Central memory CD8-positive, alpha-beta T cell (primary cell): ENCODE measurements at regions not wholly inside any gene's neighbourhood (a gene's known extent, or its start where the extent isn't known, plus 50 kb on each side); places are given as distances from the start of the nearest gene placed in this dataset.

Experiments
- ATAC-seq: fragments of 150-1000 bp; cut with Tn5 transposase; replicated peaks from 2 replicates; pipeline ENCODE4 v1.10.0; 2022; ENCODE audit warnings: mild to moderate bottlenecking, moderate FRiP score, moderate number of reproducible peaks; ENCODE audit not compliant: poor library complexity, severe bottlenecking; ENCODE audit errors: extremely low read depth
- DNase-seq, 2 donors: peaks; one replicate each; pipeline ENCODE4 v3.0.0; 2021; ENCODE audit warnings: low spot score in 2 of 2
- H3K27ac Mint-ChIP-seq: one replicate; pipeline ENCODE4 v1.8.0; 2022; ENCODE audit warnings: low read depth, mild to moderate bottlenecking, moderate library complexity, mixed read lengths
- H3K27me3 Mint-ChIP-seq: one replicate; pipeline ENCODE4 v1.8.0; 2022; ENCODE audit warnings: mixed read lengths
- H3K36me3 Mint-ChIP-seq: one replicate; pipeline ENCODE4 v1.8.0; 2022; ENCODE audit warnings: mild to moderate bottlenecking, moderate library complexity, mixed read lengths; ENCODE audit not compliant: insufficient read depth
- H3K4me1 Mint-ChIP-seq: one replicate; pipeline ENCODE4 v1.8.0; 2022; ENCODE audit warnings: mixed read lengths
- H3K4me3 Mint-ChIP-seq: one replicate; pipeline ENCODE4 v1.8.0; 2022; ENCODE audit warnings: mild to moderate bottlenecking, moderate library complexity, mixed read lengths
- H3K9me3 Mint-ChIP-seq: one replicate; pipeline ENCODE4 v1.8.0; 2022; ENCODE audit warnings: mixed read lengths

DNA sequence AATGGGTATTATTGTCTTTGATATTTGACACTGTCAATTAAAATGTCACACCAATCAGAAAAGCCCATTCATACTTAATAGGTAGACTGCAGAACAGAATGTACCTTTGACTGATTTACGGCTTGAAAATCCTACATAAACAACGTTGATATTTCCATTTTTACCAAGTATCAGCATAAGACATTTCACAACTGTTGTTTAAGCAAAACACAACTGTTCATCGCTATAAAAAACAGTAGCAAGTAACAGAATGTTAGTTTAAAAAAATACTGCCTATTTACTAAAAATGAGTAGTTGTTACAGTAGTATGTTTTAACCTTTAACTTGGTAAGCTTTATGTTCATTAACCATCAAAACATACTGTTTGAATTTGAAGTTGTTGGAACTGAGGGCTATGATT lies 1096.6 kb downstream of the PCDH17 start:
- H3K27ac Mint-ChIP-seq, result no peak overlapping the region
- no peak overlapping the region for H3K4me3 Mint-ChIP-seq
- no peaks in the 10 kb centered on the region for H3K4me1 Mint-ChIP-seq
- DNase-seq, result no peak
- no peaks in the 10 kb centered on the region for H3K36me3 Mint-ChIP-seq
- no peaks in the 10 kb centered on the region for H3K27me3 Mint-ChIP-seq
- H3K9me3 Mint-ChIP-seq, result peaks cover 16% of the 10 kb centered on the region
- no peak for ATAC-seq

DNA sequence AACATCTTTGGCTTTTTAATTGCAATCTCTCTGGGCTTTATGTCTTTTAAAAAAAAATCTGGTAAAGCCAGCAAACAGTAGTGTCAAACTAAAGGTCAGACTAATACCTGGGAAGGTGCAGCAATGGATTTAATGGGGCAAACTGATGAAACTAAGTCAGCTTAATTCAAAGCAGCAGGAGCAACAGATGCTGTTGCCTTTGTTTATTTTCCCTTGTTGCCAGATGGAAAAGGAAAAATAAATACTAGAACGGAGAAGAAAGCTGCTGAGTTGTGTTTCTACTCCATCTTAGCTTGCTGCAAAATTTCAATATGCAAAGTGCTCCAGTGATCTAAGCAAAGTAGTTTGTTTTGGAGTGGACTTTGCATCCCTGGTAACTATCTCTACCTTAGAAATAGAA lies 1097.8 kb downstream of the PCDH17 start:
- Mint-ChIP-seq H3K4me3 (no peak overlapping the region), H3K27ac (no peak overlapping the region), H3K36me3 (no peaks in the 10 kb centered on the region), H3K9me3 (peaks cover 16% of the 10 kb centered on the region), H3K4me1 (no peaks in the 10 kb centered on the region), H3K27me3 (no peaks in the 10 kb centered on the region)
- ATAC-seq (no peak), DNase-seq (no peak)

DNA sequence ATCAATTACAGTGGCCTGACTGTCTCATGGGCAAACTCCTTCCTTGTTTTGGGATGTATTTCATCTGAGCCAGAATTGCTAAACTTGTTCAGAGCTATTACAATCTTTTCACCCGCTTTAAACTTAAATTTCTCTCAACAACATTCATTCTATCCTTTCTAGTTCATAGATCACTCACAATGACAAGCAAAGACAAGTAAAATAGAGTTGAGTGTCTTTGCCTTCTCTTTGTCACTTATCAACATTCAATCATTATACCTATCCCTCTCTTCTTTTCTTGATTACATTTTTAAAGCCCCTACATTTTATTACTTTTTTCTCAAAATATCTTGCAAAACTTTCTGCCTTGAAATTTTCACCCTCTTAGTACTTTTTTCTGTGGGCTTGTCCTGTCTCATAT lies 1113.1 kb downstream of the PCDH17 start:
- Mint-ChIP-seq H3K4me1 (no peaks in the 10 kb centered on the region), H3K9me3 (peaks cover 30% of the 10 kb centered on the region), H3K27me3 (no peaks in the 10 kb centered on the region), H3K36me3 (peaks cover 3% of the 10 kb centered on the region), H3K27ac (no peak overlapping the region), H3K4me3 (no peak overlapping the region)
- no peak for ATAC-seq
- DNase-seq, result no peak

DNA sequence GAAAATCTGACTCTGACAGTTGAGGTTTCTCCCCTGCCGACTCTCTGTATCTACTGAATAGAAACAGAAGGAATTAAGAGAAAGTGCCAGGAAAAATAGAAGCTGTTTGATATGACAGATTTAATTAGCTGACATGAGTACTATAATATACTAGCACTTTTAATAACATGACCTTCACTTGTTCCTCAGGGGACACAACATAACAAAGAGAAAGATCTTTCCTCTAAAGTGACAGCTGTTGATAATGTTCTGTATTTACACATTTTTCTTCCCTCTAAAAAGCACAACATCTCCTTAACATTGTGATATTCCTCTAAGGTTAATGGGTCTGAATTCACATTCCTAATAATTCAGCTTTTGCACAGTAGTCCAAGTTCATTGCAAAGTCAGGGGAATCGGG lies 1136.0 kb downstream of the PCDH17 start:
- DNase-seq (no peak), ATAC-seq (no peak)
- H3K27ac Mint-ChIP-seq, result no peak overlapping the region
- H3K9me3 Mint-ChIP-seq, result peaks cover 7% of the 10 kb centered on the region
- H3K4me3 Mint-ChIP-seq, result no peak overlapping the region
- H3K4me1 Mint-ChIP-seq, result no peaks in the 10 kb centered on the region
- H3K36me3 Mint-ChIP-seq, result no peaks in the 10 kb centered on the region
- H3K27me3 Mint-ChIP-seq, result no peaks in the 10 kb centered on the region

DNA sequence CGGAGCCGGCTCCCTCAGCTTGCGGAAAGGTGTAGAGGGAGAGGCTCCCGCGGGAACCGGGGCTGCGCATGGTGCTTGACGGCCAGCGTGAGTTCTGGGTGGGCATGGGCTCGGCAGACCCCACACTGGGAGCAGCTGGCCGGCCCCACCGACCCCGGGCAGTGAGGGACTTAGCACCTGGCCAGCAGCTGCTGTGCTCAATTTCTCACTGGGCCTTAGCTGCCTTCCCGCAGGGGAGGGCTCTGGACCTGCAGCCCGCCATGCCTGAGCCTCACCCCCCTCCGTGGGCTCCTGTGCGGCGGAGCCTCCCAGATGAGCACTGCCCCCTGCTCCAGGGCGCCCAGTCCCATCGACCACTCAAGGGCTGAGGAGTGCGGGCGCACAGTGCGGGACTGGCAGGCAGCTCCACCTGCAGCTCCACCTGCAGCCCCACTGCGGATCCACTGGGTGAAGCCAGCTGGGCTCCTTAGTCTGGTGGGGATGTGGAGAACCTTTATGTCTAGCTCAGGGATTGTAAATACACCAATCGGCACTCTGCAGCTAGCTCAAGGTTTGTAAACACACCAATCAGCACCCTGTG lies 1141.8 kb downstream of the PCDH17 start:
- ATAC-seq (no peak), DNase-seq (no peak)
- H3K27me3 Mint-ChIP-seq, result no peaks in the 10 kb centered on the region
- H3K27ac Mint-ChIP-seq, result no peak overlapping the region
- H3K4me1 Mint-ChIP-seq, result no peaks in the 10 kb centered on the region
- peaks cover 6% of the 10 kb centered on the region for H3K9me3 Mint-ChIP-seq
- H3K36me3 Mint-ChIP-seq, result no peaks in the 10 kb centered on the region
- H3K4me3 Mint-ChIP-seq, result no peak overlapping the region

DNA sequence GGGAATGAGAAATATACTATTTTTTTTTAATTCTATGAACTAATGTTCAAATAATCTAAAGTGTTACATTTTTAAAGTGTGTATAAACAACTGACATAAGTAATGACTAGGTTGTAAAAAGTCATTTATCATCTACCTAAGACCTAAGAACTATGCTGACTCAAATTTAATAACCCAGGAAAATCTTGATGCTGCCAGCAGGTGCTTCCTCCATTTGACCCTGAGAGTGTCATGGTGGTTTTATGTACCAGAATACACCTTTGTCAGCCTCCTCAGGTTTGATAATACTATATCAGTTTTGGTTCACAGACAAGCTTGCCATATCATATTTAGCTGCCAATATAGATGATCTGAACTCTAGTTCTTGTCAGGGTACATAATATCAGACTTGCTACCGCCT lies 1151.2 kb downstream of the PCDH17 start:
- DNase-seq, result no peak
- H3K27me3 Mint-ChIP-seq, result no peaks in the 10 kb centered on the region
- ATAC-seq, result no peak
- no peaks in the 10 kb centered on the region for H3K4me1 Mint-ChIP-seq
- peaks cover 11% of the 10 kb centered on the region for H3K9me3 Mint-ChIP-seq
- peaks cover 2% of the 10 kb centered on the region for H3K36me3 Mint-ChIP-seq
- no peak overlapping the region for H3K4me3 Mint-ChIP-seq
- H3K27ac Mint-ChIP-seq, result no peak overlapping the region

DNA sequence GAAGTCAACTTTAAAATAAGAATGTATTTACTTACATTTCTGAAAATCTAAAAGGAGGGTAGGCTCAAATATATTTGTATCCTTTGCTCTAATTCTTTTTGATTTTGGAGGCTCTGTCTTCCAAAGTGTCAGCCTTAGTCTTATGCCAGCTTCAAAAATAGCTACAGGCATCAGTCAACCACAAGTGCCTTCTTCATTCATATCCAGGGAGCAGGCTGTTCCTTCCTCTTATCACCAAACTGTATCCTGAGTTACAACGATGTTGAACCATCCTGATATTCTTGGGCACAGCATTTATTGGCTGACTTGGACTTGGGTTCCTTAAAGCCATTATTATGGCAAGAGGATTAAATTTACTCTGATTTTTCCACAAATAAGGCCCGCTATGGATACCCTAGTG lies 1161.3 kb downstream of the PCDH17 start:
- no peaks in the 10 kb centered on the region for H3K4me1 Mint-ChIP-seq
- no peaks in the 10 kb centered on the region for H3K27me3 Mint-ChIP-seq

DNA sequence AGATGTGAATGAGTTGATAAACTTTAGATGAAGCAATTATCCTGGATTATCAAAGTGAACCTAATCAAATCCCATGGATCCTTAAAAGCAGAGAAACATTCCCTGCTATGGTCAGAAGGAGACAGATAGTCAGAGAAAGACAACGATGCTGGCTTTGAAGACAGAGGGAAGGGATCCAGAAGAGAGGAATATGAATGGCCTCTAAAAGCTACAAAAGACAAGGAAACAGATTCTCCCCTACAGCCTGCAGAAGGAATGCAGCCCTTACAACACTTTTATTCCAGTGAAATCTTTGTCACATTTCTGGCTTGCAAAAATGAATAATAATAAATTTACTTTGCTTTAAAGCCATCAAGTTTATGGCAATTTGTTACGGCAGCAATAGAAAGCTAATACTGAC lies 1164.2 kb downstream of the PCDH17 start:
- Mint-ChIP-seq H3K4me3 (no peak overlapping the region), H3K27ac (no peak overlapping the region), H3K4me1 (no peaks in the 10 kb centered on the region), H3K36me3 (peaks cover 4% of the 10 kb centered on the region), H3K27me3 (no peaks in the 10 kb centered on the region), H3K9me3 (peaks cover 12% of the 10 kb centered on the region)
- no peak for ATAC-seq
- no peak for DNase-seq

More for the DNA sequence above, 1161.3 kb downstream of the PCDH17 start:
- no peak overlapping the region for H3K27ac Mint-ChIP-seq
- H3K36me3 Mint-ChIP-seq, result peaks cover 4% of the 10 kb centered on the region
- no peak overlapping the region for H3K4me3 Mint-ChIP-seq
- DNase-seq, result no peak
- H3K9me3 Mint-ChIP-seq, result peaks cover 19% of the 10 kb centered on the region
- no peak for ATAC-seq

DNA sequence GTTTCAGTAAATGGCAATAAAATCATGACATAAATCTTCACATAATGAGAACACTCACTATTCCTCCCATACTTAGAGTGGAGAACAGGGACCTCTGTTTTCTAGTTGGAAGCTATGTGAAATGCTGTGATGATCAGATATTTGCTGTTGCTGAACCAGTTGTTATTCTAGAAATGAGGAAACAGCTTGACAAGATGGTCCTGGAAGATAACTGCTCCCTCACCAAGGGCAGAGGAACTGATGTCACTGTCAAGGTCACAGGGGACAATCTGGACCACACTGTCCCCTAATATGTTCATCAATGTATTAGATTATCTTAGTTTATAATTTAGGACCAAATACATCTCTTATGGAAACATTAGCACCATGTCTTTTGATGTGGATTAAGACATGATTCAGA lies 1173.3 kb downstream of the PCDH17 start:
- H3K4me3 Mint-ChIP-seq, result no peak overlapping the region
- ATAC-seq, result no peak
- H3K36me3 Mint-ChIP-seq, result no peaks in the 10 kb centered on the region
- H3K27ac Mint-ChIP-seq, result no peak overlapping the region
- H3K9me3 Mint-ChIP-seq, result peaks cover 6% of the 10 kb centered on the region
- DNase-seq, result no peak
- no peaks in the 10 kb centered on the region for H3K4me1 Mint-ChIP-seq
- H3K27me3 Mint-ChIP-seq, result no peaks in the 10 kb centered on the region

DNA sequence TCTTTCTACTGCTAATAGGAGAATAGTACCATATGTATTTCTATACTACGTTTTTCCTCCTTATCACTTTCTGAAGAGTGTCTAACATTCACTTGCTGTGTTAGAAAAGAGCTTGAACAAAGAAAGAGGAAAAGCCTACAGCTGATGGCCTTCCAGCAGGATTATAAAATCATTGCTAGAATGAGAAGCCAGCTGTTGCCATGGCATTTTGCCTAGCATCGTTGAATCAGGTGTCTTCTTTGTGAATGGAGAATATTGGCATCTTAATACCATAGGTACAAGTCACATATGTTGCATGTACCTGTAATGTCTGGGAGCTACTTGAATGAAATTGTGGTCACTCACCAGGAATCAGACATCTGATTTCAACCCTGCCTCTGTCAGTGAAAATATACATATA lies 1174.9 kb downstream of the PCDH17 start:
- ATAC-seq, result no peak
- Mint-ChIP-seq H3K27me3 (no peaks in the 10 kb centered on the region), H3K4me3 (no peak overlapping the region), H3K4me1 (no peaks in the 10 kb centered on the region), H3K9me3 (peaks cover 3% of the 10 kb centered on the region), H3K36me3 (no peaks in the 10 kb centered on the region), H3K27ac (no peak overlapping the region)
- no peak for DNase-seq

DNA sequence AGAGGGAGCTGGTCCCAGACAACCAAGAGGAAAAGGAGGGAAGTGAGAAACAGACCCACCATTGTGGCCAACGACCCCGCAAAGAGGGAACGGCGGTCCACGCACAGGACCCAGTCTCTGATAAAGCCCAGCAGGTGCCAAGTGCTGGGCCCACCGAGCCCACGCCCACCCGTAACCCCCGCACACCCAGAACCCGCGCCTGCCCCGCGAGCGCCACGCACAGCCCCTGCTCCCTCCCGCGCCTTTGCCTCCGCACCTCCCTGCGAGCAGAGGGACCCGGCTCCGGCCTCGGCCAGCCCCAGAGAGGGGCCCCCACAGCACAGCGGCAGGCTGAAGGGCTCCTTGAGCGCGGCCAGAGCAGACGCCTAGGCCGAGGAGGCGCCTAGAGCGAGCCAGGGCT lies 1192.2 kb downstream of the PCDH17 start:
- ATAC-seq (no peak), DNase-seq (no peak)
- Mint-ChIP-seq H3K27ac (no peak overlapping the region), H3K9me3 (peaks cover 7% of the 10 kb centered on the region), H3K36me3 (no peaks in the 10 kb centered on the region), H3K4me3 (no peak overlapping the region), H3K27me3 (no peaks in the 10 kb centered on the region), H3K4me1 (no peaks in the 10 kb centered on the region)

DNA sequence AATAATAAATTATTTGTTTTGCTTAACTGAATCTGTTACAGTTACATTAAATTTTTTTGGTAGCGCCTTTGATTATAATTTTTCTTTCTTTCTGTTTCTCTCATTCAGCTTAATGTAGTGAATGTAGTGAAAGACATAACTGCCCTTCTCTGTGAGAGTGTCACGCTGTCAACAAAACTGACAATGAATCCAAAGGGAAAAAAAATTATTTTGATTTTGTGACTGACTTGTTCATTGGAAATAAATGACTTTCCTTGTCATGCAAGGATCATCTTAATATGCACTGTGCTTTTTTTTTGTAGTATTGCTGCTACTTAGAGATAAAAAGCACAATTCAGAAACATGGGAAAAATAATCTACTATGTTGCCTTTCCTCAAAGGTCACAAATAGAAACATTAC lies 1196.4 kb downstream of the PCDH17 start:
- no peak for ATAC-seq
- Mint-ChIP-seq H3K4me1 (no peaks in the 10 kb centered on the region), H3K9me3 (peaks cover 15% of the 10 kb centered on the region), H3K4me3 (no peak overlapping the region), H3K36me3 (no peaks in the 10 kb centered on the region), H3K27me3 (no peaks in the 10 kb centered on the region), H3K27ac (no peak overlapping the region)
- no peak for DNase-seq

DNA sequence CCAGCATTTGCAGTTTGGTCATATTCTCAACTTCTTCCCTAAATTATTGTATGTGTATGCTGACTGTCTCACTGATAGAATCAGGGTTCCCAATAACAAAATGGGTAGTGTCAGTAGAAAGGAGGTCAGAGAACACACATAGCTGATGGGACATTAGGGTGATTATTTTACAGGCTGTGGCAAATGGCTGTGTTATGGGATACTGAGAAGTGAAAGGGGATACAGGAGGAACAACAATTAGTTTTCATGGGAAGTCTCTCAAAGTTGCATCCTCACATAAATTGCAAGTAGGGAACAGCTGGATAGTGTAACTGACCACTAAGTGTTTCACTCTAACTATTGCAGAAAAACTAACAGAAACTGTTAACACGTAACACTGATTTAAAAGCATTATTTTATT lies 1199.3 kb downstream of the PCDH17 start:
- ATAC-seq (no peak), DNase-seq (no peak)
- Mint-ChIP-seq H3K36me3 (no peaks in the 10 kb centered on the region), H3K4me3 (no peak overlapping the region), H3K27ac (no peak overlapping the region), H3K27me3 (no peaks in the 10 kb centered on the region), H3K9me3 (peaks cover 9% of the 10 kb centered on the region), H3K4me1 (no peaks in the 10 kb centered on the region)

DNA sequence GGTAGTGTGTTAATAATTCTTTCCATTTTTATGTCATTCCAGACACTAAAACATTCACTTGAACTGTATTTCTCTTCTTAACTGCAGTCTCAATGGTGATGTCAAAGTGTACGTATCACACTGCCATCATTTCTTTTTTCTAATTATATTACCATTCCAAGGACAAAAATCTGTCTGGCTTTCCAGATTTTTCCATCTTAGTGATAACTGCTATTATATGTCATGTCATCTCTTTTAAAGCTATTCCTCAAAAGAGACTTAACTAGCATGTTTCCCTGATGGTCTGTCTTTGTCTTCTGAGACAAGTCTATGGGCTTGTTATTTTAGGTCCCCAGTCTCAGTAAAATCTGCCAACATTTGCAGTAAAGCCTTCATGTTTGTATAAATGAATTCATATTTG lies 1207.1 kb downstream of the PCDH17 start:
- H3K27me3 Mint-ChIP-seq, result no peaks in the 10 kb centered on the region
- no peaks in the 10 kb centered on the region for H3K4me1 Mint-ChIP-seq
- H3K4me3 Mint-ChIP-seq, result no peak overlapping the region
- no peak overlapping the region for H3K27ac Mint-ChIP-seq
- no peaks in the 10 kb centered on the region for H3K36me3 Mint-ChIP-seq
- ATAC-seq, result no peak
- no peak for DNase-seq
- peaks cover 12% of the 10 kb centered on the region for H3K9me3 Mint-ChIP-seq
